Ovary (tissue), 3 donors: ENCODE measurements at regions not wholly inside any gene's neighbourhood (a gene's known extent, or its start where the extent isn't known, plus 50 kb on each side); places are given as distances from the start of the nearest gene placed in this dataset.

Experiments
- POLR2A ChIP-seq: fragments of 450-650 bp; IDR thresholded peaks from one replicate; pipeline ENCODE4 v1.6.1; 2017; ENCODE audit warnings: antibody characterized with exemption, mild to moderate bottlenecking, moderate library complexity
- TF ChIP-seq, protein P1 (sequence below), 3 donors: fragments of 450-650 bp in 2 of 3; fragments of 200-600 bp in 1 of 3; IDR thresholded peaks; one replicate each; pipeline versions ENCODE4 v1.5.1 to v1.8.0; 2016 to 2022; ENCODE audit warnings: antibody characterized with exemption in 3 of 3, mild to moderate bottlenecking in 1 of 3
- donor health status: DM: no; HTN: no; CAD: no.

- TF ChIP-seq, protein P1, sequence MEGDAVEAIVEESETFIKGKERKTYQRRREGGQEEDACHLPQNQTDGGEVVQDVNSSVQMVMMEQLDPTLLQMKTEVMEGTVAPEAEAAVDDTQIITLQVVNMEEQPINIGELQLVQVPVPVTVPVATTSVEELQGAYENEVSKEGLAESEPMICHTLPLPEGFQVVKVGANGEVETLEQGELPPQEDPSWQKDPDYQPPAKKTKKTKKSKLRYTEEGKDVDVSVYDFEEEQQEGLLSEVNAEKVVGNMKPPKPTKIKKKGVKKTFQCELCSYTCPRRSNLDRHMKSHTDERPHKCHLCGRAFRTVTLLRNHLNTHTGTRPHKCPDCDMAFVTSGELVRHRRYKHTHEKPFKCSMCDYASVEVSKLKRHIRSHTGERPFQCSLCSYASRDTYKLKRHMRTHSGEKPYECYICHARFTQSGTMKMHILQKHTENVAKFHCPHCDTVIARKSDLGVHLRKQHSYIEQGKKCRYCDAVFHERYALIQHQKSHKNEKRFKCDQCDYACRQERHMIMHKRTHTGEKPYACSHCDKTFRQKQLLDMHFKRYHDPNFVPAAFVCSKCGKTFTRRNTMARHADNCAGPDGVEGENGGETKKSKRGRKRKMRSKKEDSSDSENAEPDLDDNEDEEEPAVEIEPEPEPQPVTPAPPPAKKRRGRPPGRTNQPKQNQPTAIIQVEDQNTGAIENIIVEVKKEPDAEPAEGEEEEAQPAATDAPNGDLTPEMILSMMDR (IDR thresholded peaks at IDR 0.05) = no peak
- TF ChIP-seq POLR2A = no peak
These were observed 117.3 kb upstream of the CDK6 start for GRCh38 chr7:92953657-92954056.
